B cell (primary cell): ENCODE measurements at regions not wholly inside any gene's neighbourhood (a gene's known extent, or its start where the extent isn't known, plus 50 kb on each side); places are given as distances from the start of the nearest gene placed in this dataset.

Source experiments
- CTCF ChIP-seq: fragments of 200-600 bp; IDR thresholded peaks from one replicate; pipeline ENCODE4 v1.8.0; 2022; ENCODE audit warnings: antibody characterized with exemption, mild to moderate bottlenecking
- EZH2 ChIP-seq: IDR thresholded peaks from 2 replicates; pipeline ENCODE4 v1.6.1; 2012; ENCODE audit warnings: borderline replicate concordance, low read depth, mild to moderate bottlenecking, moderate library complexity, low read length; ENCODE audit not compliant: insufficient read depth, poor library complexity, severe bottlenecking

- TF ChIP-seq EZH2 (no peak), CTCF (no peak)
Measured at GRCh38 chr13:44860454-44860853, 128.8 kb downstream of the NUFIP1 start.
